Colonic mucosa (tissue), 4 donors: ENCODE measurements at regions not wholly inside any gene's neighbourhood (a gene's known extent, or its start where the extent isn't known, plus 50 kb on each side); places are given as distances from the start of the nearest gene placed in this dataset.

ENCODE experiments used
- DNase-seq: peaks from one replicate; pipeline ENCODE4 v3.0.0-alpha.2; 2020
- H3K27ac ChIP-seq: fragments of 200-600 bp; one replicate; pipeline ENCODE4 v1.8.0; 2021
- H3K27me3 ChIP-seq: fragments of 200-600 bp; one replicate; pipeline ENCODE4 v1.8.0; 2021
- H3K36me3 ChIP-seq: fragments of 200-600 bp; one replicate; pipeline ENCODE4 v1.8.0; 2021
- H3K4me1 ChIP-seq: fragments of 200-600 bp; one replicate; pipeline ENCODE4 v1.8.0; 2021; ENCODE audit warnings: mild to moderate bottlenecking
- H3K4me3 ChIP-seq: fragments of 200-600 bp; one replicate; pipeline ENCODE4 v1.8.0; 2021
- H3K9ac ChIP-seq, 2 donors: one replicate each; pipeline ENCODE4 v1.7.0; 2013; ENCODE audit warnings: control low read depth in 2 of 2, low read depth in 2 of 2, low read length in 2 of 2
- H3K9me3 ChIP-seq: fragments of 200-600 bp; one replicate; pipeline ENCODE4 v1.8.0; 2021
- intact Hi-C: fragments of 100-400 bp; cut with DNase I; formaldehyde crosslinking; loops from one replicate; pipeline ENCODE4 v1.14.1; 2022
- TF ChIP-seq, protein P1 (sequence below): fragments of 200-600 bp; IDR thresholded peaks from one replicate; pipeline ENCODE4 v1.8.0; 2022; ENCODE audit warnings: antibody characterized with exemption, mild to moderate bottlenecking
- donor health status: healthy.
- donor health status: DM: no; HTN: no; CAD: no.
- donor health status: DM: no; HTN: no; CAD: no.

DNA sequence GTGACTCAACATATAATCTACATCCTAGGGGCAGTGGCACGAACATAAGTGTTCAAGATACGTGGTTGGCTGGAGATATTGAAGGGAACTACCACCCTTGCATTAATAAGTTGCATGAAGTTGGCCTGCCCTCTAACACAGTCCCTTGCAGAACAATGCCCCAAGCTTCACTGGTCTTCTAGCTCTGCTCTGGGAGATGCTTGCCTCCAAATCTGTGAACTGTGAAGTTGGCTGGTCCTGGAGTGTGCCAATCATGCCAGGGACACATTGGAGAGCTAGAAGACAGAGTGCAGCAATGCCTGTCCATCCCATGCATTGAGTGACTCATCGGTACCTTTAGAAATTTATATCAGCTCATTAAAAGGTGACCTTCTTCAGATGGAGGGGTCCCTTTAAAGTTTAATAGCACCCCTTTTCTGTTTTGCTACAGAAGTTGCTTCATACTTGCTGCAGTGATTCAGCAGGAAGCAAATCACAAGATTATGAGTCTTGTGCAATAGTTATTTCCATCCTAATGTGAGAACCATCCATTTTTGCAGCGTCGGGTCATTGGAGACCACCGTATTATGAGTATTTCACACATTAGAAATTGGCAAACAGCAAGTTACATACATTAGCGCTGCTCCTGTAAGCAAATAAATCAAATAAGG is 55.2 kb upstream of the KAZN start:
- Histone ChIP-seq H3K27me3 (no peaks in the 10 kb centered on the region), H3K36me3 (no peaks in the 10 kb centered on the region), H3K27ac (no peak overlapping the region), H3K4me3 (no peak overlapping the region), H3K9ac (no peak overlapping the region), H3K9me3 (no peaks in the 10 kb centered on the region), H3K4me1 (no peaks in the 10 kb centered on the region)
- TF ChIP-seq, protein P1, sequence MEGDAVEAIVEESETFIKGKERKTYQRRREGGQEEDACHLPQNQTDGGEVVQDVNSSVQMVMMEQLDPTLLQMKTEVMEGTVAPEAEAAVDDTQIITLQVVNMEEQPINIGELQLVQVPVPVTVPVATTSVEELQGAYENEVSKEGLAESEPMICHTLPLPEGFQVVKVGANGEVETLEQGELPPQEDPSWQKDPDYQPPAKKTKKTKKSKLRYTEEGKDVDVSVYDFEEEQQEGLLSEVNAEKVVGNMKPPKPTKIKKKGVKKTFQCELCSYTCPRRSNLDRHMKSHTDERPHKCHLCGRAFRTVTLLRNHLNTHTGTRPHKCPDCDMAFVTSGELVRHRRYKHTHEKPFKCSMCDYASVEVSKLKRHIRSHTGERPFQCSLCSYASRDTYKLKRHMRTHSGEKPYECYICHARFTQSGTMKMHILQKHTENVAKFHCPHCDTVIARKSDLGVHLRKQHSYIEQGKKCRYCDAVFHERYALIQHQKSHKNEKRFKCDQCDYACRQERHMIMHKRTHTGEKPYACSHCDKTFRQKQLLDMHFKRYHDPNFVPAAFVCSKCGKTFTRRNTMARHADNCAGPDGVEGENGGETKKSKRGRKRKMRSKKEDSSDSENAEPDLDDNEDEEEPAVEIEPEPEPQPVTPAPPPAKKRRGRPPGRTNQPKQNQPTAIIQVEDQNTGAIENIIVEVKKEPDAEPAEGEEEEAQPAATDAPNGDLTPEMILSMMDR = no peak
- no peak for DNase-seq
- intact Hi-C loops = no loop called here

DNA sequence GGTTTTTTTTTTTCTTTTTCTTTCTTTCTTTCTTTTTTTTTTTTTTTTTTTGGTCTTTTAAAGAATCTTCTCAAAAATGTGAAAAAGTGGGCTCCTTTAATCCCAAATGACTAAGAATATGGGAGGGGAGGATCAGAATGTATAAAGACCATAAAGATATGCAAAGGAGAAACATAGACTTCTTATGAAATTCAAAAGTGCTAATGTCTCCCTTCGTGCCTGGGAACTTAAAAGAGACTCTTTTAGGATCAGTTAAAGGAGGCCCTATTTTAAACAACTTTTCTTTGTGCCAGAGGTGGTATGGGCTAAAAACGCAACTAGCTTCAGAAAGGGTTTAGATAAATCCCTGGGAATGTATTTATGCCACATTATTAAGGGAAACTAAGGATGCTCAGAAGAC is 54.2 kb upstream of the KAZN start:
- no peak overlapping the region for H3K9ac ChIP-seq
- TF ChIP-seq, protein P1 = no peak
- no peaks in the 10 kb centered on the region for H3K27me3 ChIP-seq
- H3K36me3 ChIP-seq = no peaks in the 10 kb centered on the region
- no peaks in the 10 kb centered on the region for H3K4me1 ChIP-seq
- H3K9me3 ChIP-seq = no peaks in the 10 kb centered on the region
- H3K4me3 ChIP-seq = no peak overlapping the region
- intact Hi-C loops = no loop called here
- no peak overlapping the region for H3K27ac ChIP-seq
- DNase-seq = no peak

DNA sequence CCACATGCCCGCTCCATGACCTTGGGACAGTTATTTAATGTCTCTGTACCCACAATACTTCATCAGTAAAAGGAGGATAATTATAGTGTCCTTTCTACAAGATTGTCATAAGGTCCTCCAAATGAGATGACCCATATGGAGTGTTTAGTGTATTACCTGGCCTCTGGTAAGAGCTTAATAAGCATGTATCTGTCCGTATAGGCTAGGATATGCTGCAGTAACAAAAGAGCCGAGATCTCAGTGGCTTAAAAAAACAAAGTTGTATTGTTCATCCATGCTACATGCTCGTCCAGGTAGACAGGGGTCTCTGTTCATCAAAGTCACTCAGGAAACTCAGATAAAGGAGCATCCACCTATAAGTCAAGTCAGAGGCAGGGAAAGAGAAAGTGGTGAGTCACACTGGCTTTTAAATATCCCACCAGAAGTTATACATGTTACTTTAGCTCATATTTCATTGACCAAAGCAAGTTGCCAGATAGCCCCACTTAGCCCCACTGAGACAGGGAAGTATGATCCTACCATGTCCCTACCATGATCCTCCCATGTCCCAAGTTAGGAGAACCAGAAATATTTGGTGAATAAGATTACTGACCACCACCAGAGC is 53.0 kb upstream of the KAZN start:
- Histone ChIP-seq H3K27me3 (no peaks in the 10 kb centered on the region), H3K9ac (no peak overlapping the region), H3K4me1 (no peaks in the 10 kb centered on the region), H3K27ac (no peak overlapping the region), H3K9me3 (no peaks in the 10 kb centered on the region), H3K4me3 (no peak overlapping the region), H3K36me3 (no peaks in the 10 kb centered on the region)
- DNase-seq = no peak
- intact Hi-C loops = no loop called here
- TF ChIP-seq, protein P1 = no peak

DNA sequence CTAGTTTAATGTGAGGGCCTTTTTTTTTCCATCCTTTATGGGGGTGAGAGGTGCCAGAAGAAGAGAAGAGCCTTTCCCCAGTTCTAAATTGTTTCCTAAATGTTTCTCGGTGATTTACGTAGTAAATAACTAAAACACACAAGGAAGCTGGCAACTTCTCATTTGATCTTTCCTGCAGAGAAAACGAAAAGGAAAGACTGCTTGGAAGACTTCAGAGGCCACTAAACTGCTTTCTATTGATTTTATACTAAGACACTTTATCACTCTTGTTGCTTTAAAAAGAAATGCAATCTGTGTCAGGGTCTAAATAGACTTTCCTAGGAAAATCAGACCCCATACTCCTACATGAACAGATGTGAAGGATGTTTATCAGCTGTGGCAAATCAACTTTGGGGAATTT is 52.1 kb upstream of the KAZN start:
- TF ChIP-seq, protein P1 = no peak
- Histone ChIP-seq H3K9ac (no peak overlapping the region), H3K36me3 (no peaks in the 10 kb centered on the region), H3K9me3 (no peaks in the 10 kb centered on the region), H3K27ac (no peak overlapping the region), H3K4me1 (no peaks in the 10 kb centered on the region), H3K4me3 (no peak overlapping the region), H3K27me3 (no peaks in the 10 kb centered on the region)
- intact Hi-C loops = no loop called here
- DNase-seq = no peak
